EL (cell line): ENCODE measurements at regions not wholly inside any gene's neighbourhood (a gene's known extent, or its start where the extent isn't known, plus 50 kb on each side); places are given as distances from the start of the nearest gene placed in this dataset.
"Not testable (repeated sequence)": the region's sequence is repeated elsewhere in the genome, so short reads cannot be mapped to it uniquely, and the experiment has no call there.

ENCODE experiments used
- DNase-seq: peaks from one replicate; pipeline ENCODE4 v3.0.0-alpha.2; 2016

DNA sequence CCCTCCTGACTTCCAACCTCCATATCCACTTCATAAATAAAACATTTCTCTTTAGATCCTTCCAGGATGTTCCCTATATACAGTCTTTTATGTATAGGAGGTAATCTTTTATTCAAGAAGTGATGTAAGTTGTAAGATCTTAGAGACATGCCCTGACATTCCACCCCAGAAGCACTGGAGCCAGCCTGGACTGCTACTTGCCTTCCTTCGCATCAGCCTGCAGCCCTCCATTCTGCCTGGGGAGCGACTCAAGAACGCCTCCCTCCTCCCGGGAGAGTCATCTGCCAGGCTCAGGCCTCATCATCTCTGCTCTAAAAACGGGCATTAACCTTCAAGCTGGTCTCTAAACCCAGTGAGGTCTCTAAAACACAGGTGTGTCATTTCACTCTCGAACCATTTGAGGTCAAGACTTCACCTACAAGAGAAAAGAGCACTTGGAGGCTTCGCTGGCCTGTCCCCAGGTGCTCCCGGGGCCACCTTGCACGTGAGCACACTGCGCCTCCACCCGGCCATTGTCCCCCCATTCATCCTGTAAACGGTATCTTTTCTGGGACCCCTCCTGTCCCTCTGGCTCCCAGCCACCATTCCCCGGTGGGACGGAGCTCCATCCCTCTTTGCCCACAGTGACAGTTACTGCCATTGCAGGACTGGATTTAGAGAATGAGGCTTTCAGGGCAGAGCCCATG is 107.5 kb upstream of the PDE10A start:
- DNase-seq, result no peak

DNA sequence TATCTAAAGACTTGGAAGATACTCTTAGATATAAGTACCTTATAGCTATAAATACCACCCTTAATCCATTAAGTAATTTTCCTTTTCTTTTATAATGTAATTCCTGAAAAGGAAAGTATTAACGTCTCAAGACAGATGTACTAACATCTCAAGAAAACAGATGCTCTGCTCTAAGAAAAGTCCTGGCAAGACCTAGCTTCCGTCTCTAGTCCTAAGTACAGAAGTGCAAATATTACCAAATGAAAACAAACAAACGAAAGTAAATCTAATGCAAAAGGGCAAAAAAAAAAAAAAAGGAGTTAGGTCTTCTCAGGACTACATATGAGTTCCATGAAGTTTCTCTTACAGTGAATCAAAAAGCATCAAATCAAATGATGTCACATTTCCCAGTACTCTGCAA is 106.8 kb upstream of the PDE10A start:
- no peak for DNase-seq

DNA sequence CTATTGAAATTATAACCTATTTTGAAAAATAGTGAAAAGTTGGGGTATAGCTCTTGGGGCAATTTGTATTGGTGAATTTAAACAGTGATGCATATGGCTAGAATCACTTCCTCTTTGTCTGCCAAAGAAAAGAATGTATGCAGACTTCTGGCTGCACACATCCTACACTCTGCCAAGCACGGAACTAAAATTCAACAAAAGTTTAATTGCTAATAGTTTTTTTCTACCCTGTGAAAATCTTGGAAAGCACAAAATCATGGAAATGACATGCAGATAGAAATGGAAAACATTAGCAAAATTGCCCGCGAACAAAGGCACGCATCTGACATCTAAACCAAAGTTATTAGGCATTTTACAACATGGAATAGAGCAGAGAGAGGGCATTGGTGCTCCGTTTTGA is 106.4 kb upstream of the PDE10A start:
- no peak for DNase-seq

DNA sequence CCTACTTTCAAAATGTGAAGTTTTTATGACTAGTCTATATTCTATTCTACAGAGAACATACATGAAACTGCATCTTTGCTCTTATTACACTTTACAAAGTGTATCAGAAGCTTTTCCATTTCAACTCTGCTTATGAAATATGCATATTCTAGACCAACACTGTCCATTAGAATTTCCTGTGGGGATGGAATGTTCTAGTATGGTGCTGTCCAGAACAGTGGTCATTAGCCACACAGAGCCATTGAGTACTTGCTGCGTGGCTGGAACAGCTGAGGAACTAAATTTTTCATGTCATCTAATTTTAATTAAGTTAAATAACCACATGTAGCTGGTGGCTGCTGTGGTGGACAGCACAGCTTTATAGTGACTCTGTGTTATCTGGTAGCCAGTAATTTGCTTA is 105.9 kb upstream of the PDE10A start:
- DNase-seq, result no peak

DNA sequence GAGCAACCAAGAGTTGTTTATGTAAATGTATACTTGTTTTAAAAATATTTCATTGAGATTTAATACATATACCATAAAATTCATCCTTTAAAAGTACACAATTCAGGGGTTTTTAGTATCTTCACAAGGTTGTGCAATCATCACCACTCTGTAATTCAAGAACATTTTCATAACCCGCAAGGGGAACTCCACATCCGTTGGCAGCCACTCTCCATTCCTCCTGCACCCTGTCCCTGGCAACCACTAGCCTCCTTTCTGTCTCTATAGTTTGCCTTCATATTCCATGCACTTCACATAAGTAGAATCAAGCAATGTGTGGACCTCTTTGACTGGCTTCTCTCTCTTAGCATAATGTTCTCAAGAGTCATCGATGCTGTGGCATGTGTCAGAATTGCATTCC is 104.2 kb upstream of the PDE10A start:
- no peak for DNase-seq

DNA sequence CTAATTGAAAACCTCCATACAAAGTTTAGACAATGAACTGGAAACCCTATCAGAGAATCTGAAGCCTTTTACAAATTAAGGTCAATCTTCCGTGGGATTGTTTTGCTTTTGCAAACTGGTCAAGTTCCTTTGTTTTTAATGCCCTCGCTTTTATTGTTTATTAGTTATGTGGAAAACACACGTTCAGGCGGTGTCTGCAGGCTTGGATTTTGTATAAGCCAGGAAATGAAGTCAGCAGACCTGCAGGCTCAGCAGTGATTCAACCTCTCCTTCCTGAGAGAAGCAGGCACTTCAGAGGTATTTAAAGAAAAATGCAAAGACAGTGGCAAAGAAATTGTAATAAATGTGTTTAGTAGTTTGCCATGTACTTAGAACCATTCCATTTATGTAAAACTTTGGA is 103.4 kb upstream of the PDE10A start:
- DNase-seq, result no peak

DNA sequence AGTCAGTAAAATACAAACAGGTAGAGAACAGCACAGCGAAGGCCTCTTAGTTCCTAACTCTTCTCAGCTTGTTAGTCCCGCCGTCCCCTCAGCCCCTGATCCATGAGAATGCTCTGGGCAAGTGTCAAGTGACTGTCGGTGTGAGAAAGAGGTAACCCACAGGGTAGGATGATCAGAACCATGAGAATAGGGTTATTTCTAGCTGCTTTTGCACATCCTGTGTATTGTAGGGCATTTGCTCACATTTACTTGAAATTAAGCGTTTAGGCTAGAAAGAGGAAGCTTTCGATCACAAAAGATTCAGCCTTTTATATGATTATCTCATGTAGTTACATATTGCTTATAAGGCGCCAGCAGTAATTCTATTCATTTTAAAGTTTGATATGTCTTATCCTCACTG is 103.0 kb upstream of the PDE10A start:
- DNase-seq, result no peak

DNA sequence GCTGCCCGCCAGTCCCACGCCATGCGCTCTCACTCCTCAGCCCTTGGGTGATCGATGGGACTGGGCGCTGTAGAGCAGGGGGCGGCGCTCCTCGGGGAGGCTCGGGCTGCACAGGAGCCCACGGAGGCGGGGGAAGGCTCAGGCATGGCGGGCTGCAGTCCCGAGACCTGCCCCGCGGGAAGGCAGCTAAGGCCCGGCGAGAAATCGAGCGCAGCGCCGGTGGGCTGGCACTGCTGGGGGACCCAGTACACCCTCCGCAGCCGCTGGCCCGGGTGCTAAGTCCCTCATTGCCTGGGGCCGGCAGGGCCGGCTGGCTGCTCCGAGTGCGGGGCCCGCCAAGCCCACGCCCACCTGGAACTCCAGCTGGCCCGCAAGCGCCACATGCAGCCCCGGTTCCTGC is 102.2 kb upstream of the PDE10A start:
- DNase-seq, result not testable (repeated sequence)

DNA sequence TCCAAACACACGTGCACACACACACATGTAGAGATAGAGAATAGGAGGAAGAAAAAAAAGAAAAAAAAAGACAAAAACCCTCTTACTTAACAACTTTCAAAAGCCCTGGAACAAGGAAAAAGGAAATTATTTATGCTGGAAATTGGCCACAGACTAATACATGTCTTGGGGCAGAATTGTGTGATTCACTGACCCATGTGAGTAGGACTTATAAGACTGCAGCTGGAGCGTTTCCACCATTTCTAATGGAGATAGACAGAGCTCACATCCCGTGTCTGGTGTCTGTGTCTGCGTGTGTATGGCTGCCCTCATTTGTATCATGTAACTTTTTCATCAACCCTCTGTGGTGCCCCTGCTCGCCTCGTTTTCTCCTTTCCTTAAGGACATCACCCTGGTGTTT is 99.8 kb upstream of the PDE10A start:
- DNase-seq, result no peak

DNA sequence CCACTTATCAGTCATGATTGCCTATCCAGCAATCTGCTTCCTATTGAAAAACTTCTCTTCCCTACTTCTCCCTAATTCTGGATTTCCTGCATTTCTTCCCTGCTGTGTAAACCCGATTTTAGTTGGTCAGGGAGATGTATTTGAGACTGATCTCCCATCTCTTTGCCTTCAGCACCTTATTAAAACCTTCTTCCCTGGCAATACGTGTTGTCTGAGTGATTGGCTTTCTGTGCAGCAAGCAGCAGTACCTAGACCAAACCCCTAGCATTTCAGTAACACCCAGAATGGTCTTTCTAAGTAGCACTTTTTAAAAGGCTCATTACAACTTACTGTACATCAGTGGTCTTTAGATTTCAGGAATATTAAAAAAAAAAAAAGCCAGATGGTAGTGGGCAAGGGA is 99.1 kb upstream of the PDE10A start:
- no peak for DNase-seq

DNA sequence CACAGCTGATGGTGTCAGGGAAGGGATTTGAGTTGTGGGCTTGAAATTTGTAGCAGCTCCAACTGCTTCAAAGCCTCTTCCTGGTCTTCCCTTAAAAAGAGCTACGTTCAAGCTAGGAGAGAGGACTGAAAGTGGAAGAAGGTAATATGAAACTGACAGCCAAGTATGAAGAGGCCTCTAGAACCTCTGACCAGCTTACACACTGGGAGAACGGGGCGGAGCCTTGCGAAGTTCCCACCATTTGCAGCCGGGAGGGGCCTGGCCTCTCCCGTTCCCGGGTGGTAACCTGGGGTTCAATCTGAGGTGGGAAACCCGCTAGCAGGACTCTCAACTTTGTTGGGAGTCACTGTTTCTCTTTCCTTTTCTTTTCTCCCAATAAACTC is 97.8 kb upstream of the PDE10A start:
- DNase-seq, result no peak

DNA sequence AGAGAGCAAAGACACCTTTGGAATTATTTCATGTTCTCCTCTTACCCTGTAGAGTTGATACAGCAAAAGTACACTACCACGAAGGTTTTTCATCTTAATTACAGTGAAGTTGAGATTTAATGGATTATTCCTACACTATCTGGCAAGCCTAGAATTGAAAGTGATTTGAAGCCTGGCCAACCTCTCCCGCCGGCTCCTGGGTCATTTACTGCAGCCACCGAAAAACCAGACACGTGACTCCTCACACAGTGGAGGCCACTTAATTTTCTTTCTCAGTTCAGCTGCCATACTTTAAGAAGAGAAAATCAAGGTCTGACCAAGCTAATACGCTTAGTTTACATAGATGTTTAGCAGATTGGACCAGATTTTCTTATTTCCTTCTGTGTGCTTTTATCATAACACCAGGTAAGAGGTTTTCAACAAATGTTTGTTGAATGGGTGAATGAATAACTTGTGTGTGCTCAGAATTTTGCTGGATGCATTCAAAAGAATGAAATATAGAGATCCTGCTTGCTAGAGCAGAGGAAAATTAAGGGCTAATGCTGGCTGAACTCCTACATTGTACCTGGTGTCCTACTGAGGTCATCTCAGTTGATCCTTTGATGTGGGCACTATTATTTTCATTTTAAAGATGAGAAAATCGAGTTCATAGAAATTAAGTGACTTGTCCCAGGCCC is 97.2 kb upstream of the PDE10A start:
- no peak for DNase-seq

DNA sequence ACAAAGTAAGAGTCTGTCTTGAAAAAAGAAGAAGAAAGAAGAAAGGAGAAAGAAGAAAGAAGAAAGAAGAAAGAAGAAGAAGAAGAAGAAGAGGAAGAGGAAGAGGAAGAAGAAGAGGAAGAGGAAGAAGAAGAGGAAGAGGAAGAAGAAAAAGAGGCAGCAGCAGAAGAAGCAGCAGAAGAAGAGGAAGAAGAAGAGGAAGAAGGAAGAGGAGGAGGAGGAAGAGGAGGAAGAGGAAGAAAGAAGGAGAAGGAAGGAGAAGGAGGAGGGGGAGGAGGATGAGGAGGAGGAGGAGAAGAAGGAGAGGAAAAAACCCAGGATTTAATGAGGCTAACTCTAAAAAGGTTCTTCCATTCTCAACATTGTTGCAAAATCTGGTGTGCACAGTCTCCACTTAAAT is 95.4 kb upstream of the PDE10A start:
- DNase-seq, result no peak

DNA sequence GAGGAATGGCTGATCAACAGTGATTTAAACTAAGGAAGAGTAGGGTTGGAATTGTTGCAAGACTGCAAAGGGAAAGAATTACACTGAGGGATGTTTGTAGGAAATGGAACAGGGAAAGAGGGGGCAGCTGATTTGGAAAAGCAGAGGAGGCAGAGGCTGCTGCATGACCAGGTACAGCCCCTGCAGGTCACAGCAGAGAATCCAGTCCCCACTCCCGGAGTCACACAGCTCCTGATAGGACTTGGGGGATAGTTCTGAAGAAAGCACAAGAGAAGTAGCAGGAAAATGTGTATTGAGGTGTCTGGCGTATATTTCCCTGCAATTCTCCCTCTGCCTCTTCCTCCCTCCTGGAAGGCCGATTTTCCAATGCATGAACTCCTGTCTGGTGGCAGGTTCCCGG is 92.5 kb upstream of the PDE10A start:
- no peak for DNase-seq

DNA sequence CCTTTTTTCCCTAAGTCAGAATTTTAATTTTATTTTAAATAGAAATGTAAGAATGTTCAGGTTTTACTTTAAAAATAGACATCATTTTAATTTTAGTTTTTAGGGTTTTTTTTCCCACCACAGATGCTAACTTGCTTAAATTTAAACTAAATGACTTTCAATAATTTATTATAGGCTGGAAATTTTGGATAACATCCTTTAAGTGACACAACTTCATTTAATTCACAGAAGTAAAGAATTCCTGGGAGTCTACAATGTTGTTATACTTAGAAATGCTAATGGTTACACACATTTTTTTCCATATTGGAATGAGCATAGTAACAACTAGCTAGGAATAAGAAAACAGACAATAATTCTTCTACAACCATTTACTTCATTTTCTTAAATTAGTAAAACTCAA is 90.5 kb upstream of the PDE10A start:
- no peak for DNase-seq

DNA sequence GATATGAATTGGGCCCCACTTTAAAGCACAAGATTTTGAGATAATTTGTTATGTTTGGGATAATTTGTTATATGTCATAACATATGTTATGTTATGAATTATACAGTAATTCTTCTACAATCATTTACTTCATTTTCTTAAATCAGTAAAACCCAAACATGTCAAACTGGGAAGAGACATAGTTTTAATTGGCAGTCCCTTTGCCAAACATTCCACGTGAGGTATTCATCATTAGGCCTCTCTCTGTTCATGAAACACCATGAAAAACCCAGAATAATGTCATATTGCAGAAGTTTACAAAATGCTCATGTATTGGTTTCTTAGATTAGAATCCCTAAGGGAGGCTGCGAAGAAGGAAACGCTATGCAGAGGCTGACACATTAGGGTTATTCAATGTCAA is 89.4 kb upstream of the PDE10A start:
- DNase-seq, result no peak

DNA sequence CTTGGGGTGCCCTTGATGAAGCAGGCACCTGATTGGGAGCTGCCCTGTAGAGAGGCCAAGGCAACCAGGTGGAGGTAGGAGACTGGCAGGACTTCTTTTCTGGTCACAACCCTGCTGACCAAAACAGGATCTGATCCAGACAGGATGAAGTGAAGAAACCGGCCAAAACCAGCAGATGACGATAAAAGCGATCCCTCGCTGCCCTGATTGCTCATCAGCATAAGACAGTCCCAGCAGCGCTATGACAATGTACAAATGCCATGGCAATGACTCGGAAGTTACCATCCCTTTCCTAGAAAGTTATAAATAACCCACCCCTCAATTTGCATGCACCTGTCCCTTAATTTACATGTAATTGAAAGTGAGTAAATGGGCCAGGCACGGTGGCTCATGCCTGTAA is 88.4 kb upstream of the PDE10A start:
- DNase-seq, result no peak

DNA sequence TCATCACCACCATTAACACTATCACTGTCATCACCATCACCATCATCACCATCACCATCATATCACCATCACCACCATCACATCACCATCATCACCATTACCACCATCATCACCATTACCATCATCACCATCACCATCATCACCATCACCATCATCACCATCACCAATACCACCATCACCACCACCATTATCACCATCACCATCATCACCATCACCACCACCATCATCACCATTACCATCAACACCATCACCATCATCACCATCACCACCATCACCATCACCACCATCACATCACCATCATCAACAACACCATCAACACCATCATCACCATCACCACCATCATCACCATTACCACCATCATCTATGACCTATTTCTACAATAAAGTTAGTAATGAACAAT is 86.1 kb upstream of the PDE10A start:
- no peak for DNase-seq

DNA sequence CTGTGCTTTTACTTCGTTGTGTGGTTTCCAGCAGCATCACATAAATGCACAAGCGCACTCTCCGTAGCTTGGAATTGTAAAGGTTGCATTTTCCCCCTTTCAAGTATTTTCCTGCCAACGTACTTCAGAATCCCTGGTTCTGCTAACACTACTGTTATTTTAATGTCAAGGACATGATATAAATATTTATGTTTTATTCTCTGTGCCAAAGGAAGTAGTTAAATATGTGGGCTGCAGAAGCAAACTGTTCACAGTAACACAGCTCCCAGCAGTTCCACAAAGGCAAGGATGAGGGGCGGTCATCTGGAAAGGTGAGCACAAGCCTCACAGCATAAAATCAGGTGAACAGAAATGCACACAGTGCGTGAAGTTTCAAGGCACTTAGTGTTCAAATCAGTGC is 85.3 kb upstream of the PDE10A start:
- no peak for DNase-seq

DNA sequence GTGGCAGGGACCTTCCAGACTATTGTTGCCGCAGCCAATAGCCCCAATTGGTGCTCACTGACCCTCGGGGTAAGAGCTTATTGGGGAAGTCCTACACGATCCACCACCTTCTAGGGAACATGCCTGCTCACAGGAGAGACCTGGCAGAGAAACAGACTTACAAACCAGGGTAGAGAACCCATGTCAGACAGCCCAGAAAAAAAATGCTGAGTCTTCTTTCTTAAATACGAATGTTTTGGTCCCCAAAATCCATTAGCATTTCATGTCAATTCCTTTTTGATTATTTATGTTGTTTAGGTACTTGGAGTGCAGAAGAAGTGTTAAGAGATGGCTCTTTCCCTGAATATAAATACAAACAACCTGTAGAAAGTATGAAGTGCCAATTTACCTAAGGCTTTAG is 84.9 kb upstream of the PDE10A start:
- no peak for DNase-seq

DNA sequence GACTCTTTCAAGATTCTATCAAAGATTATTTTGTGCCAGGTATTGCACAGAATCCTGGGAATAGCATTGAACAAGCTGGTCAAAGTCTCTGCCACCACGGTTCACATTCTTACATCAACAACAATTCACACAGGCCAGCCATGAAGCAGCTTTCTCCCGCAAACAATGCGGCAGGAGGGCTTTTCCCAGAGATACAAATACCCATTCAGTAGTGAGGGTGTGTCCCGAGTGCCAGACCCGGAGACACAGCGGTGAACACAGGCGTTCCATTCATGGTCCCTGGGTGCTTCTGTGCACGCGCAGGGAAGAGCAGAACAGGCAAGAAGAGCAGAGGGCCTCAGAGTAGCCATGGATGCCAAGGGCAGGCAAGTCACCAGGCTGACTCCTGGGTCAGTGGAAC is 83.3 kb upstream of the PDE10A start:
- DNase-seq, result no peak

DNA sequence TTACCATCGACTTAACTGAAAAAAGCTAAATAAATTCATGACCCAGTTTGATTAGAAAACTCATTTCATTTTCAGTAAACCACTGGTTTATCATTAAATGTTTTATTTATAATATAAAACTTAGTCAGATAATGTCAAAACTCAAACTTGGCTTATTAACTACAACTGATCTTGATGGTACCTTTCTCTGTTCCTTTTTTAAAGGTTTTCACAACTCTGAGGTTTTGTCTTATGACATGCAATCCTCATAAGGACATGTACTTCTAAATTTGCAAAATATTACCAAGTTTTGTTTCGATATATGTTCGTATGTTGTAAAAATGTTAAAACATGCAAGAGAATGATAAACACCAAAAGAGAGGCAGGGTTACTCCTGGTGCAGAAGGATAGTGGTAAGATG is 82.5 kb upstream of the PDE10A start:
- no peak for DNase-seq

DNA sequence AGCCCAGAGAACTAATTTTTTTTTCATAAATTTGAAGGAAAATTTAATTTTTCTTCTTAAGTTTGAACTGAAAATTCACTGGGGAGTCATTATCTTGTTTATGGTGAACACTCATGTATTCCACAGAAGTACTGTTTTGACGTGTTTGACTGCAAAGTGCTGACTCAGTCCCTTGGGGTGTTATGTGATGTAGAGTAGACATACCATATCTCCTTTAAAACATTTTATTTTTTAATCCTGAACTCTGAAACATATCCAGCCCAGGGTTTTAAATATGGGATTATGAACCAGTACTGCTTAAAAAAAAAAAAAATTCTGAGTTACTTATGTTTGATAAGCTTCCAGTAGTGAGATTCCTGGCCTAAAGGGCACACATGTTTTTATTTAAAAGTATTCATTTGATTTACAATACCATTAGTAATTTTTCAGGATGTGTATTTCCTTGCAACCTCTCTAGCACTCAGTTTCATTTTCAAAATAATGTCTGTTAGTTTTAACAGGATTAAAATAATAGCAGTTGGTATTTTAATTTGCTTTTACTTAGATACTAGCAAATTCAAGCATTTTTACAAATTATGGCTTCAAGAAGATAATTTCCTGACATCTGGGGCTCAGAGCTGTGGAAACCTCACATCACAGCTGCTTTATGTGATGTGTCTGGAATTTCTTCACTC is 81.7 kb upstream of the PDE10A start:
- no peak for DNase-seq

DNA sequence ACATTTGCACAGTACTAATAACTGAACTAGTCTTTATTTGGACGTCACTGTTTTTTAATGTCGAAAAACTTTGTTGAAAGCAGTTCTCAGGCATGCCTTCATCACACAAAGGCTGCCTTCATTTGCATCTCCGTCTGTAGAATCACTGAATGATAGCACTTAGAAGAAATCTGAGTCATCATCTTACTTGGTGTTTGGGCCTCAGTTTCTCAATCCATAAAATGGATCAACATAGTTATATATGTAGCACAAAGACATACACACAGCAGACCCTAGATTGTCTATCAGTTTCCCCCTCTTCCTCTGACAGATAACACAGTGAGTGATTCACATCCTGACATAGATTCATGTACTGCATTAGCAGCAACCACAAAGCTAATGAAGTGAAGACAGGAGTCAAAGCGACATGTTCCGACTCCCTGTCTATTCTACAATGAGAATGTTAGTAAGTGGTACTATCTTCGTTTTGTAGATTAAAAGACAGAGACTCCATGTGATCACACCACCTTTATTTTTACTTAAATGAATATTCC is 80.4 kb upstream of the PDE10A start:
- no peak for DNase-seq
